ENCODE measurements at regions not wholly inside any gene's neighbourhood (a gene's known extent, or its start where the extent isn't known, plus 50 kb on each side); places are given as distances from the start of the nearest gene placed in this dataset.

DNA sequence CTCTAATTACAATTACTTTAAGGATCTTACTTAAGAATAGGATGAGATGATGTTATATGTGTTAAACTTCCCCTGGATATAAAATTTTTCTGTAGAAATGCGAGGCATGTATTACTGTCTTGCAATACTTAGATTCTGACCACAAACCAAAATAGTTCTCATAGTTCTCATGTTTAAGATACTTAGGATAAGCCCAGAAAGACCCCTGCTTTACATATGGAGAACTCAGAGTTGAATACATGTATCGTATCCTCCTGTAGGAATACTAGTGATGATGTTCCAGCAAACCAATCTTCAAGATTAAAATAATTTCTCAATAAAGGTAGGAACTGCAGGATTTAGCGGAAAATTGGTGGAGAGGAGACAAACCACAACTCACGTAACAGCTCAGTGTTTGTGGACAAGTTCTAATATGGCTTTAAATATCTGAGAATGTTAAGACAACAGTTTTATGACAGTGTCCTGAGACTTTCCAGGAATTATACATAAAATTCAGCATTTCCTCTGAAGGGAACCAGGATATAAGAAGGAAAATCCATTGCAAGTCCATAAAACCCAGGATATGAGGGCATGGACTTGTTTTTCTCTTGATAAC, 114.7 kb upstream of the CRY1 start:
- TF ChIP-seq, protein P1, sequence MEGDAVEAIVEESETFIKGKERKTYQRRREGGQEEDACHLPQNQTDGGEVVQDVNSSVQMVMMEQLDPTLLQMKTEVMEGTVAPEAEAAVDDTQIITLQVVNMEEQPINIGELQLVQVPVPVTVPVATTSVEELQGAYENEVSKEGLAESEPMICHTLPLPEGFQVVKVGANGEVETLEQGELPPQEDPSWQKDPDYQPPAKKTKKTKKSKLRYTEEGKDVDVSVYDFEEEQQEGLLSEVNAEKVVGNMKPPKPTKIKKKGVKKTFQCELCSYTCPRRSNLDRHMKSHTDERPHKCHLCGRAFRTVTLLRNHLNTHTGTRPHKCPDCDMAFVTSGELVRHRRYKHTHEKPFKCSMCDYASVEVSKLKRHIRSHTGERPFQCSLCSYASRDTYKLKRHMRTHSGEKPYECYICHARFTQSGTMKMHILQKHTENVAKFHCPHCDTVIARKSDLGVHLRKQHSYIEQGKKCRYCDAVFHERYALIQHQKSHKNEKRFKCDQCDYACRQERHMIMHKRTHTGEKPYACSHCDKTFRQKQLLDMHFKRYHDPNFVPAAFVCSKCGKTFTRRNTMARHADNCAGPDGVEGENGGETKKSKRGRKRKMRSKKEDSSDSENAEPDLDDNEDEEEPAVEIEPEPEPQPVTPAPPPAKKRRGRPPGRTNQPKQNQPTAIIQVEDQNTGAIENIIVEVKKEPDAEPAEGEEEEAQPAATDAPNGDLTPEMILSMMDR (IDR thresholded peaks at IDR 0.05; ENCODE audit: poor library complexity) = no peak
- TF ChIP-seq EZH2 (IDR thresholded peaks at IDR 0.05; ENCODE audit: borderline replicate concordance) = no peak
- no peak for TF ChIP-seq EZH2phosphoT487 (IDR thresholded peaks at IDR 0.05; ENCODE audit: low read depth, severe bottlenecking, unreplicated experiment)
